ENCODE measurements at regions not wholly inside any gene's neighbourhood (a gene's known extent, or its start where the extent isn't known, plus 50 kb on each side); places are given as distances from the start of the nearest gene placed in this dataset.

DNA sequence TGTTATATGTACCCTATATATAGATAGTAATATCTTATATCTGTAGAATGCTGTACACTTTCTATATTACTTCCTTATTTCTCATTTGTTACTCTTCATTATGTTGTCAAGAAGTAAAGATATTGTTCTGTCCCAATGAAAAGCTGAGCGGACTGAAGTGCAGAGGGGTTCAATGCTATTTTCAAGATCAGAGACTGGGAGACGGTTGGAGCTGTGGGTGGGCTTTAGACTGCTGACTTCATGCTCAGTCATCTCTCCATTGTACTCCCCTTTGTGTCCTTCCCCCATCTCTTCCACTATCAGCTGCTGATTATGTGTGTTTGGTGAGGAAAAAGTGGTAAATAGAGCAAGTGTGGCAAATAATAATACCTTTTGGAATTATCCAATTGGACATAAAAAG, 532.3 kb upstream of the ZNF608 start:
- H3K4me1 ChIP-seq: peaks cover 7% of the 10 kb centered on the region
- no peak for DNase-seq
- no peaks in the 10 kb centered on the region for H3K36me3 ChIP-seq
- TF ChIP-seq, protein P1, sequence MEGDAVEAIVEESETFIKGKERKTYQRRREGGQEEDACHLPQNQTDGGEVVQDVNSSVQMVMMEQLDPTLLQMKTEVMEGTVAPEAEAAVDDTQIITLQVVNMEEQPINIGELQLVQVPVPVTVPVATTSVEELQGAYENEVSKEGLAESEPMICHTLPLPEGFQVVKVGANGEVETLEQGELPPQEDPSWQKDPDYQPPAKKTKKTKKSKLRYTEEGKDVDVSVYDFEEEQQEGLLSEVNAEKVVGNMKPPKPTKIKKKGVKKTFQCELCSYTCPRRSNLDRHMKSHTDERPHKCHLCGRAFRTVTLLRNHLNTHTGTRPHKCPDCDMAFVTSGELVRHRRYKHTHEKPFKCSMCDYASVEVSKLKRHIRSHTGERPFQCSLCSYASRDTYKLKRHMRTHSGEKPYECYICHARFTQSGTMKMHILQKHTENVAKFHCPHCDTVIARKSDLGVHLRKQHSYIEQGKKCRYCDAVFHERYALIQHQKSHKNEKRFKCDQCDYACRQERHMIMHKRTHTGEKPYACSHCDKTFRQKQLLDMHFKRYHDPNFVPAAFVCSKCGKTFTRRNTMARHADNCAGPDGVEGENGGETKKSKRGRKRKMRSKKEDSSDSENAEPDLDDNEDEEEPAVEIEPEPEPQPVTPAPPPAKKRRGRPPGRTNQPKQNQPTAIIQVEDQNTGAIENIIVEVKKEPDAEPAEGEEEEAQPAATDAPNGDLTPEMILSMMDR (IDR thresholded peaks at IDR 0.05; ENCODE audit: low read depth, low read length): no peak
- H3K27me3 ChIP-seq: no peaks in the 10 kb centered on the region
- H3K4me3 ChIP-seq (ENCODE audit: low read depth, low read length): no peak overlapping the region
- no peaks in the 10 kb centered on the region for H3K9me3 ChIP-seq

DNA sequence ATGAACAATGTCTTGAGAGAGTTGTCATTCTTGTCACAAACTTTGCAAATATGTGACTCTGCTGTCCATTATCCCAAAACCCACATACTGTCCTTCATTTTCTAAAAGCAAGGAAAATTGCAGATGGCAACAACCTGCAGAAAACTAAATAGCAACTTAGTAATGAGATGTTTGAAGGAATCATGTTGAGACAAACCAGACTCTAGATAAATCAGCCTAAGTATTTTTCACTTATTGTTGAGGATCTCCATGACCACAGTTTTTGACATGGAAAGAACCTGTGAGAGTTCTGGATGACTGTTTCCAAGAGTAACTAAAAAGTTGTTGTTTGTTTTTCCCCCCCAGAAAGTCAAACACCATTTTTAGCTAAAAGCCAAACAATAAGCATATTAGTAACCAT, 535.2 kb upstream of the ZNF608 start:
- no peaks in the 10 kb centered on the region for H3K9me3 ChIP-seq
- H3K36me3 ChIP-seq: no peaks in the 10 kb centered on the region
- no peak for DNase-seq
- no peaks in the 10 kb centered on the region for H3K27me3 ChIP-seq
- no peak overlapping the region for H3K4me3 ChIP-seq (ENCODE audit: low read depth, low read length)
- TF ChIP-seq, protein P1 (IDR thresholded peaks at IDR 0.05; ENCODE audit: low read depth, low read length): no peak
- no peaks in the 10 kb centered on the region; the same call in 1 of the 2 replicates for H3K4me1 ChIP-seq

- TF ChIP-seq, protein P1 (IDR thresholded peaks at IDR 0.05; ENCODE audit: low read depth, low read length): no peak
Observed at GRCh38 chr5:125283372-125283771, 536.9 kb upstream of the ZNF608 start.

GRCh38 chr5:125286271-125286670, 539.8 kb upstream of the ZNF608 start:
- no peaks in the 10 kb centered on the region for H3K9me3 ChIP-seq
- H3K36me3 ChIP-seq: no peaks in the 10 kb centered on the region
- DNase-seq: no peak
- TF ChIP-seq, protein P1 (IDR thresholded peaks at IDR 0.05; ENCODE audit: low read depth, low read length): no peak
- no peaks in the 10 kb centered on the region; the same call in 1 of the 2 replicates for H3K4me1 ChIP-seq
- H3K4me3 ChIP-seq (ENCODE audit: low read depth, low read length): no peak overlapping the region
- H3K27me3 ChIP-seq: no peaks in the 10 kb centered on the region

More at GRCh38 chr5:125283372-125283771, 536.9 kb upstream of the ZNF608 start:
- Histone ChIP-seq H3K4me3 (ENCODE audit: low read depth, low read length) (no peak overlapping the region), H3K36me3 (no peaks in the 10 kb centered on the region), H3K27me3 (no peaks in the 10 kb centered on the region), H3K9me3 (no peaks in the 10 kb centered on the region), H3K4me1 (no peaks in the 10 kb centered on the region; the same call in 1 of the 2 replicates)
- no peak for DNase-seq

GRCh38 chr5:125289606-125290005, 543.2 kb upstream of the ZNF608 start:
- Histone ChIP-seq H3K4me1 (peaks cover 3% of the 10 kb centered on the region), H3K9me3 (no peaks in the 10 kb centered on the region), H3K36me3 (no peaks in the 10 kb centered on the region), H3K4me3 (ENCODE audit: low read depth, low read length) (no peak overlapping the region), H3K27me3 (no peaks in the 10 kb centered on the region)
- TF ChIP-seq, protein P1 (IDR thresholded peaks at IDR 0.05; ENCODE audit: low read depth, low read length): no peak
- DNase-seq: no peak

GRCh38 chr5:125290935-125291334, 544.5 kb upstream of the ZNF608 start:
- TF ChIP-seq, protein P1 (IDR thresholded peaks at IDR 0.05; ENCODE audit: low read depth, low read length): no peak

More at GRCh38 chr5:125290935-125291334, 544.5 kb upstream of the ZNF608 start:
- no peaks in the 10 kb centered on the region for H3K27me3 ChIP-seq
- no peak for DNase-seq
- no peak overlapping the region for H3K4me3 ChIP-seq (ENCODE audit: low read depth, low read length)
- H3K36me3 ChIP-seq: no peaks in the 10 kb centered on the region
- peaks cover 15% of the 10 kb centered on the region for H3K4me1 ChIP-seq
- no peaks in the 10 kb centered on the region for H3K9me3 ChIP-seq
